ENCODE measurements at regions not wholly inside any gene's neighbourhood (a gene's known extent, or its start where the extent isn't known, plus 50 kb on each side); places are given as distances from the start of the nearest gene placed in this dataset.

GRCh38 chr5:108619815-108620214 is 127.9 kb upstream of the FER start:
- TF ChIP-seq ZNF274 (IDR thresholded peaks at IDR 0.05; ENCODE audit: low read depth, low read length), result no peak
- TF ChIP-seq YY1 (IDR thresholded peaks at IDR 0.05; ENCODE audit: insufficient read depth, insufficient read length), result no peak

All from NT2/D1 (cell line).